ENCODE measurements at regions not wholly inside any gene's neighbourhood (a gene's known extent, or its start where the extent isn't known, plus 50 kb on each side); places are given as distances from the start of the nearest gene placed in this dataset.

DNA sequence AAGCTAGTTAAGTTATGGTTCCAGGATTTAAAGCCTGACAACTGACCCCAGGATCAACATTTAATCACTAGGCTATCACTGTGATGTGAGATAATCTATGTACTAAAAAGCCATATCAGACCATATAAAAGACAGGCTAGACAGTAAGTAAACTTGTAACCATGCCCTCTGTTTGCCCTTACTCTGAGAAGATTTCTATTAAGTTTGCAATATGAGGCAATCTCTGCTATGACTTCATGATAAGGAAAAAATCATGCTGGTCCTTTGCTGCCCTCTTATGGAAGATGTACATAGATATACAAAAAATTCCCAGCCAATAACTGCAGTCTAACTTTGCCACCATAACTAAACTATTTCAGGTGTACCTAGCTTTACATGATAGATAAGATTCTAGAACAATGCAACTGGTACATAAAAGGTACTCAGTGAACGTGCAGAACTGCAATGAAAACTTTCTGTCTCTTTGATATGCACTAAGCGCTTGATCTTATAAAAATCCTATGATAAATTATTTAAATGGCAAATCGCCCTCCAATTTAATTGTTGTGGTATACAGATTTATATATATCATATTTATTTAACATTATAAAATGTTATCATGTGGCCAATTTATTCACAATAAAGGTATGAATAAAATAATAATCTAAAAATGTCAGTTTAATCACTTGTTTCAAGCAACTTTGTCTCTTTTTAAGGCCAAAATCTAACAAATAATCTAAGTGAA, 70.5 kb downstream of the FAM217A start (continued):
- TF ChIP-seq, protein P1, sequence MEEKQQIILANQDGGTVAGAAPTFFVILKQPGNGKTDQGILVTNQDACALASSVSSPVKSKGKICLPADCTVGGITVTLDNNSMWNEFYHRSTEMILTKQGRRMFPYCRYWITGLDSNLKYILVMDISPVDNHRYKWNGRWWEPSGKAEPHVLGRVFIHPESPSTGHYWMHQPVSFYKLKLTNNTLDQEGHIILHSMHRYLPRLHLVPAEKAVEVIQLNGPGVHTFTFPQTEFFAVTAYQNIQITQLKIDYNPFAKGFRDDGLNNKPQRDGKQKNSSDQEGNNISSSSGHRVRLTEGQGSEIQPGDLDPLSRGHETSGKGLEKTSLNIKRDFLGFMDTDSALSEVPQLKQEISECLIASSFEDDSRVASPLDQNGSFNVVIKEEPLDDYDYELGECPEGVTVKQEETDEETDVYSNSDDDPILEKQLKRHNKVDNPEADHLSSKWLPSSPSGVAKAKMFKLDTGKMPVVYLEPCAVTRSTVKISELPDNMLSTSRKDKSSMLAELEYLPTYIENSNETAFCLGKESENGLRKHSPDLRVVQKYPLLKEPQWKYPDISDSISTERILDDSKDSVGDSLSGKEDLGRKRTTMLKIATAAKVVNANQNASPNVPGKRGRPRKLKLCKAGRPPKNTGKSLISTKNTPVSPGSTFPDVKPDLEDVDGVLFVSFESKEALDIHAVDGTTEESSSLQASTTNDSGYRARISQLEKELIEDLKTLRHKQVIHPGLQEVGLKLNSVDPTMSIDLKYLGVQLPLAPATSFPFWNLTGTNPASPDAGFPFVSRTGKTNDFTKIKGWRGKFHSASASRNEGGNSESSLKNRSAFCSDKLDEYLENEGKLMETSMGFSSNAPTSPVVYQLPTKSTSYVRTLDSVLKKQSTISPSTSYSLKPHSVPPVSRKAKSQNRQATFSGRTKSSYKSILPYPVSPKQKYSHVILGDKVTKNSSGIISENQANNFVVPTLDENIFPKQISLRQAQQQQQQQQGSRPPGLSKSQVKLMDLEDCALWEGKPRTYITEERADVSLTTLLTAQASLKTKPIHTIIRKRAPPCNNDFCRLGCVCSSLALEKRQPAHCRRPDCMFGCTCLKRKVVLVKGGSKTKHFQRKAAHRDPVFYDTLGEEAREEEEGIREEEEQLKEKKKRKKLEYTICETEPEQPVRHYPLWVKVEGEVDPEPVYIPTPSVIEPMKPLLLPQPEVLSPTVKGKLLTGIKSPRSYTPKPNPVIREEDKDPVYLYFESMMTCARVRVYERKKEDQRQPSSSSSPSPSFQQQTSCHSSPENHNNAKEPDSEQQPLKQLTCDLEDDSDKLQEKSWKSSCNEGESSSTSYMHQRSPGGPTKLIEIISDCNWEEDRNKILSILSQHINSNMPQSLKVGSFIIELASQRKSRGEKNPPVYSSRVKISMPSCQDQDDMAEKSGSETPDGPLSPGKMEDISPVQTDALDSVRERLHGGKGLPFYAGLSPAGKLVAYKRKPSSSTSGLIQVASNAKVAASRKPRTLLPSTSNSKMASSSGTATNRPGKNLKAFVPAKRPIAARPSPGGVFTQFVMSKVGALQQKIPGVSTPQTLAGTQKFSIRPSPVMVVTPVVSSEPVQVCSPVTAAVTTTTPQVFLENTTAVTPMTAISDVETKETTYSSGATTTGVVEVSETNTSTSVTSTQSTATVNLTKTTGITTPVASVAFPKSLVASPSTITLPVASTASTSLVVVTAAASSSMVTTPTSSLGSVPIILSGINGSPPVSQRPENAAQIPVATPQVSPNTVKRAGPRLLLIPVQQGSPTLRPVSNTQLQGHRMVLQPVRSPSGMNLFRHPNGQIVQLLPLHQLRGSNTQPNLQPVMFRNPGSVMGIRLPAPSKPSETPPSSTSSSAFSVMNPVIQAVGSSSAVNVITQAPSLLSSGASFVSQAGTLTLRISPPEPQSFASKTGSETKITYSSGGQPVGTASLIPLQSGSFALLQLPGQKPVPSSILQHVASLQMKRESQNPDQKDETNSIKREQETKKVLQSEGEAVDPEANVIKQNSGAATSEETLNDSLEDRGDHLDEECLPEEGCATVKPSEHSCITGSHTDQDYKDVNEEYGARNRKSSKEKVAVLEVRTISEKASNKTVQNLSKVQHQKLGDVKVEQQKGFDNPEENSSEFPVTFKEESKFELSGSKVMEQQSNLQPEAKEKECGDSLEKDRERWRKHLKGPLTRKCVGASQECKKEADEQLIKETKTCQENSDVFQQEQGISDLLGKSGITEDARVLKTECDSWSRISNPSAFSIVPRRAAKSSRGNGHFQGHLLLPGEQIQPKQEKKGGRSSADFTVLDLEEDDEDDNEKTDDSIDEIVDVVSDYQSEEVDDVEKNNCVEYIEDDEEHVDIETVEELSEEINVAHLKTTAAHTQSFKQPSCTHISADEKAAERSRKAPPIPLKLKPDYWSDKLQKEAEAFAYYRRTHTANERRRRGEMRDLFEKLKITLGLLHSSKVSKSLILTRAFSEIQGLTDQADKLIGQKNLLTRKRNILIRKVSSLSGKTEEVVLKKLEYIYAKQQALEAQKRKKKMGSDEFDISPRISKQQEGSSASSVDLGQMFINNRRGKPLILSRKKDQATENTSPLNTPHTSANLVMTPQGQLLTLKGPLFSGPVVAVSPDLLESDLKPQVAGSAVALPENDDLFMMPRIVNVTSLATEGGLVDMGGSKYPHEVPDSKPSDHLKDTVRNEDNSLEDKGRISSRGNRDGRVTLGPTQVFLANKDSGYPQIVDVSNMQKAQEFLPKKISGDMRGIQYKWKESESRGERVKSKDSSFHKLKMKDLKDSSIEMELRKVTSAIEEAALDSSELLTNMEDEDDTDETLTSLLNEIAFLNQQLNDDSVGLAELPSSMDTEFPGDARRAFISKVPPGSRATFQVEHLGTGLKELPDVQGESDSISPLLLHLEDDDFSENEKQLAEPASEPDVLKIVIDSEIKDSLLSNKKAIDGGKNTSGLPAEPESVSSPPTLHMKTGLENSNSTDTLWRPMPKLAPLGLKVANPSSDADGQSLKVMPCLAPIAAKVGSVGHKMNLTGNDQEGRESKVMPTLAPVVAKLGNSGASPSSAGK (IDR thresholded peaks at IDR 0.05), result no peak
- TF ChIP-seq ZC3H11A (IDR thresholded peaks at IDR 0.05; ENCODE audit: low read depth, low read length), result no peak
- no peak for TF ChIP-seq OTX1 (CRISPR knock-in tag; IDR thresholded peaks at IDR 0.05)
- TF ChIP-seq GATA2 (CRISPR knock-in tag; IDR thresholded peaks at IDR 0.05), result peak; percentile 74
- TF ChIP-seq GTF3C2 (IDR thresholded peaks at IDR 0.05; ENCODE audit: borderline replicate concordance, extremely low read depth, insufficient read length), result no peak
- no peak for TF ChIP-seq HCFC1 (IDR thresholded peaks at IDR 0.05; ENCODE audit: low read depth, low read length)
- TF ChIP-seq JUN (IDR thresholded peaks at IDR 0.05; ENCODE audit: borderline replicate concordance, low read depth, low read length), result peak; percentile 55; the same call in 1 of the 2 replicates
- 0 out of 2 replicates have a peak, but pooled peaks have one; percentile 38 for TF ChIP-seq JUN (CRISPR knock-in tag; IDR thresholded peaks at IDR 0.05; ENCODE audit: borderline replicate concordance)
- no peak for TF ChIP-seq POLR3A (IDR thresholded peaks at IDR 0.05; ENCODE audit: borderline replicate concordance, extremely low read depth, insufficient read depth, insufficient read length)
- no peak for TF ChIP-seq BCOR (IDR thresholded peaks at IDR 0.05)
- TF ChIP-seq ELF1 (tag; IDR thresholded peaks at IDR 0.05), result no peak
- no peak for TF ChIP-seq FOXA3 (CRISPR knock-in tag; conservative IDR thresholded peaks at IDR 0.05 in 1 of 2, IDR thresholded peaks at IDR 0.05 in 1 of 2)
- TF ChIP-seq ZNF785 (CRISPR knock-in tag; IDR thresholded peaks at IDR 0.05), result no peak
- TF ChIP-seq PRPF4 (IDR thresholded peaks at IDR 0.05; ENCODE audit: insufficient read depth, low read depth, low read length, poor library complexity, severe bottlenecking), result no peak
